A549 (cell line): ENCODE measurements at regions not wholly inside any gene's neighbourhood (a gene's known extent, or its start where the extent isn't known, plus 50 kb on each side); places are given as distances from the start of the nearest gene placed in this dataset.

Experiments used
- CEBPB ChIP-seq, 2 experiments: fragments of >200 bp in 1 of 2; sonication (Bioruptor Twin) in 1 of 2; formaldehyde crosslinking in 1 of 2; IDR thresholded peaks; 2 replicates each; pipeline ENCODE4 v1.6.1; 2012 to 2016
- CHD4 ChIP-seq: fragments of 200-600 bp; sonication (generic); IDR thresholded peaks from 2 replicates; pipeline ENCODE4 v1.6.1; 2016; ENCODE audit warnings: antibody characterized with exemption, mild to moderate bottlenecking, borderline replicate concordance
- EP300 ChIP-seq, 2 experiments: fragments of >200 bp; sonication (Bioruptor Twin); formaldehyde crosslinking; IDR thresholded peaks; 2 replicates in 1 of 2; 3 replicates in 1 of 2; pipeline ENCODE4 v1.6.1; 2016 to 2017
- ESRRA ChIP-seq: fragments of 150-350 bp; IDR thresholded peaks from 2 replicates; pipeline ENCODE4 v1.6.1; 2014; ENCODE audit warnings: mild to moderate bottlenecking, low read length, borderline replicate concordance
- GATA3 ChIP-seq: IDR thresholded peaks from 2 replicates; pipeline ENCODE4 v1.6.1; 2012; ENCODE audit warnings: borderline replicate concordance
- JUN ChIP-seq, 2 experiments: fragments of >200 bp; sonication (Bioruptor Twin); formaldehyde crosslinking; IDR thresholded peaks; 2 replicates in 1 of 2; 3 replicates in 1 of 2; pipeline ENCODE4 v1.6.1; 2016 to 2017
- MAZ ChIP-seq: fragments of 150-350 bp; IDR thresholded peaks from 2 replicates; pipeline ENCODE4 v1.6.1; 2014; ENCODE audit warnings: antibody characterized with exemption, low read depth, low read length, borderline replicate concordance
- NFE2L2 ChIP-seq: fragments of 150-350 bp; conservative IDR thresholded peaks from 2 replicates; pipeline ENCODE4 v1.6.1; 2014; ENCODE audit warnings: low read length
- POLR2A ChIP-seq: IDR thresholded peaks from 2 replicates; pipeline ENCODE4 v1.6.1; 2012; ENCODE audit warnings: mild to moderate bottlenecking, low read length
- SMC3 ChIP-seq: fragments of >200 bp; sonication (Bioruptor Twin); formaldehyde crosslinking; IDR thresholded peaks from 3 replicates; pipeline ENCODE4 v1.6.1; 2018; ENCODE audit warnings: inconsistent platforms
- SREBF2 ChIP-seq: fragments of 450-650 bp; IDR thresholded peaks from 2 replicates; pipeline ENCODE4 v1.6.1; 2014; ENCODE audit warnings: mild to moderate bottlenecking, moderate library complexity
- TF ChIP-seq, protein P1 (sequence below): fragments of >200 bp; sonication (Bioruptor Twin); formaldehyde crosslinking; IDR thresholded peaks from 3 replicates; pipeline ENCODE4 v1.5.1; 2016
- TF ChIP-seq, protein P2 (sequence below): fragments of 450-650 bp; IDR thresholded peaks from 2 replicates; pipeline ENCODE4 v1.6.1; 2014; ENCODE audit warnings: antibody characterized with exemption
- TF ChIP-seq, protein P3 (sequence below): fragments of 150-350 bp; IDR thresholded peaks from 2 replicates; pipeline ENCODE4 v1.6.1; 2014; ENCODE audit warnings: low read depth, mild to moderate bottlenecking, low read length

DNA sequence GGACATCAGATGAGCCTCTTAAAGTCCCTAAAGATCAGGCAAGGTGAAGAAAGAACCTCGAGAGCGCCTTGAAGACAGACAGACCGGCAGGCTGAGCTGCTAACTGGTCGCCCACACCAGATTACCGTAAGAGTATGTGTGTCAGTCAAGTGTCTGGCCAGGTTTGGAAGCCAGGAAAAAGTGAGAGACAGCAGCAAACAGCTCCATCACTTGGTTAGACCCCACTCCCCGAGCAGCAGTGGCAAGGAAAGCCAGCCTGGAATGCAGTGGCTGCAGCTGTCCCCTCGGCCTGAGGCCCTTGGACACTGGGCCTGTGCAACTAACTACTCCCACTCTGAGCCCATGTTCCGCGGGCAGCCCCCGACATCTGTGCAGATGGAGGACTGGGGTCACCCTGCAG is 214.1 kb downstream of the DIRAS2 start:
- TF ChIP-seq GATA3 (no peak), POLR2A (no peak), CEBPB (IDR thresholded peaks at IDR 0.05) (no peak), EP300 (IDR thresholded peaks at IDR 0.05) (no peak), NFE2L2 (no peak), JUN (IDR thresholded peaks at IDR 0.05) (no peak), SMC3 (no peak), SREBF2 (no peak), ESRRA (no peak), MAZ (no peak), CHD4 (no peak)
- TF ChIP-seq, protein P1, sequence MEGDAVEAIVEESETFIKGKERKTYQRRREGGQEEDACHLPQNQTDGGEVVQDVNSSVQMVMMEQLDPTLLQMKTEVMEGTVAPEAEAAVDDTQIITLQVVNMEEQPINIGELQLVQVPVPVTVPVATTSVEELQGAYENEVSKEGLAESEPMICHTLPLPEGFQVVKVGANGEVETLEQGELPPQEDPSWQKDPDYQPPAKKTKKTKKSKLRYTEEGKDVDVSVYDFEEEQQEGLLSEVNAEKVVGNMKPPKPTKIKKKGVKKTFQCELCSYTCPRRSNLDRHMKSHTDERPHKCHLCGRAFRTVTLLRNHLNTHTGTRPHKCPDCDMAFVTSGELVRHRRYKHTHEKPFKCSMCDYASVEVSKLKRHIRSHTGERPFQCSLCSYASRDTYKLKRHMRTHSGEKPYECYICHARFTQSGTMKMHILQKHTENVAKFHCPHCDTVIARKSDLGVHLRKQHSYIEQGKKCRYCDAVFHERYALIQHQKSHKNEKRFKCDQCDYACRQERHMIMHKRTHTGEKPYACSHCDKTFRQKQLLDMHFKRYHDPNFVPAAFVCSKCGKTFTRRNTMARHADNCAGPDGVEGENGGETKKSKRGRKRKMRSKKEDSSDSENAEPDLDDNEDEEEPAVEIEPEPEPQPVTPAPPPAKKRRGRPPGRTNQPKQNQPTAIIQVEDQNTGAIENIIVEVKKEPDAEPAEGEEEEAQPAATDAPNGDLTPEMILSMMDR = no peak
- TF ChIP-seq, protein P2, sequence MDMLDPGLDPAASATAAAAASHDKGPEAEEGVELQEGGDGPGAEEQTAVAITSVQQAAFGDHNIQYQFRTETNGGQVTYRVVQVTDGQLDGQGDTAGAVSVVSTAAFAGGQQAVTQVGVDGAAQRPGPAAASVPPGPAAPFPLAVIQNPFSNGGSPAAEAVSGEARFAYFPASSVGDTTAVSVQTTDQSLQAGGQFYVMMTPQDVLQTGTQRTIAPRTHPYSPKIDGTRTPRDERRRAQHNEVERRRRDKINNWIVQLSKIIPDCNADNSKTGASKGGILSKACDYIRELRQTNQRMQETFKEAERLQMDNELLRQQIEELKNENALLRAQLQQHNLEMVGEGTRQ = no peak
- TF ChIP-seq, protein P3, sequence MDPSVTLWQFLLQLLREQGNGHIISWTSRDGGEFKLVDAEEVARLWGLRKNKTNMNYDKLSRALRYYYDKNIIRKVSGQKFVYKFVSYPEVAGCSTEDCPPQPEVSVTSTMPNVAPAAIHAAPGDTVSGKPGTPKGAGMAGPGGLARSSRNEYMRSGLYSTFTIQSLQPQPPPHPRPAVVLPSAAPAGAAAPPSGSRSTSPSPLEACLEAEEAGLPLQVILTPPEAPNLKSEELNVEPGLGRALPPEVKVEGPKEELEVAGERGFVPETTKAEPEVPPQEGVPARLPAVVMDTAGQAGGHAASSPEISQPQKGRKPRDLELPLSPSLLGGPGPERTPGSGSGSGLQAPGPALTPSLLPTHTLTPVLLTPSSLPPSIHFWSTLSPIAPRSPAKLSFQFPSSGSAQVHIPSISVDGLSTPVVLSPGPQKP = no peak
